D721Med (cell line): ENCODE measurements at regions not wholly inside any gene's neighbourhood (a gene's known extent, or its start where the extent isn't known, plus 50 kb on each side); places are given as distances from the start of the nearest gene placed in this dataset.

ENCODE experiments used
- DNase-seq: peaks from one replicate; pipeline ENCODE4 v3.0.0; 2011; ENCODE audit warnings: low spot score; ENCODE audit not compliant: insufficient read length
- FAIRE-seq: peaks from 2 replicates; lab custom pipeline; 2011; peaks lifted over from hg19 to GRCh38; lab: Jason Lieb, UNC
- TF ChIP-seq, protein P1 (sequence below): IDR thresholded peaks from 2 replicates; pipeline ENCODE4 v1.5.1; 2012; ENCODE audit warnings: mild to moderate bottlenecking, control low read depth; ENCODE audit not compliant: insufficient read depth; ENCODE audit errors: missing control alignments

GRCh38 chrX:95823796-95824195 is 860.8 kb upstream of the DIAPH2 start:
- TF ChIP-seq, protein P1, sequence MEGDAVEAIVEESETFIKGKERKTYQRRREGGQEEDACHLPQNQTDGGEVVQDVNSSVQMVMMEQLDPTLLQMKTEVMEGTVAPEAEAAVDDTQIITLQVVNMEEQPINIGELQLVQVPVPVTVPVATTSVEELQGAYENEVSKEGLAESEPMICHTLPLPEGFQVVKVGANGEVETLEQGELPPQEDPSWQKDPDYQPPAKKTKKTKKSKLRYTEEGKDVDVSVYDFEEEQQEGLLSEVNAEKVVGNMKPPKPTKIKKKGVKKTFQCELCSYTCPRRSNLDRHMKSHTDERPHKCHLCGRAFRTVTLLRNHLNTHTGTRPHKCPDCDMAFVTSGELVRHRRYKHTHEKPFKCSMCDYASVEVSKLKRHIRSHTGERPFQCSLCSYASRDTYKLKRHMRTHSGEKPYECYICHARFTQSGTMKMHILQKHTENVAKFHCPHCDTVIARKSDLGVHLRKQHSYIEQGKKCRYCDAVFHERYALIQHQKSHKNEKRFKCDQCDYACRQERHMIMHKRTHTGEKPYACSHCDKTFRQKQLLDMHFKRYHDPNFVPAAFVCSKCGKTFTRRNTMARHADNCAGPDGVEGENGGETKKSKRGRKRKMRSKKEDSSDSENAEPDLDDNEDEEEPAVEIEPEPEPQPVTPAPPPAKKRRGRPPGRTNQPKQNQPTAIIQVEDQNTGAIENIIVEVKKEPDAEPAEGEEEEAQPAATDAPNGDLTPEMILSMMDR = no peak
- FAIRE-seq = peak; percentile 53
- DNase-seq = no peak

DNA sequence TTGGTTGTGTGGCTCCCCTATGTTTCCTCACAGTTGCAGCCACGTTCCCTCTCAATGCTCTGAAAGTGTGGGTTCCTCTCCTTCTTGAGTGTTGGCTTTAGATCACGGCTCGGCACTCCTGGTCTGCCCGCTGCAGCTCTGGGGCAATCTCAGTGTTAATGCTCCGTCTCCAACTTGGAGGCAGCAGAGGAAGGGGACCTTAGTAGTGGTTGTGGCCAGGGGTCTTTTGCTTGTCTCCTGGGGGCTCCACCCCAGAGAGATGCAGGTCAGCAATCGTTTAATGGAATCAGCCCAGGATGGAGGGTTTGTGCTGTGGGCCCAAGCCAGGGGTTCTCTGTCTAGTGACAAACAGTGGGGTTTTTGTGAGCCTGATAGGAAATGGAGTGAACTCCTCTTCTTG is 849.4 kb upstream of the DIAPH2 start:
- TF ChIP-seq, protein P1 = no peak
- no peak for DNase-seq
- FAIRE-seq = no peak

DNA sequence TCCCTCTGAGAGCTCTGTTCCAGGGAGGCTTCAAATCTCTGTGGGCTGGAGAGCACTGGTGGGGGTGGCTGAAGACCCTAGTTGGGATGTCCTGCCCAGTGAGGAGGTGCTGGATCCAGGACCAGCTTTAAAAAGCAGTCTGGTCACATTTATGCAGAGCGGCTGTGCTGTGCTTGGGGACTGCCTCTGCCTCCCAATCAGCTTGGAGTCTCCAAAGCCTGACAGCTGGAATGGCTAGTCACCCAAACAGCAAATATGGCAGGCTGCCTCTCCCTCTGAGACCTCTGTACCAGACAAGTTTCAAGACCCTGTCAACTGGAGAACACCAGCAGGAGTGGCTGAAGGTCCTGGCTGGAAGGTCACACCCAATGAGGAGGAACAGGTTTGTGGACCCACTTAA is 848.1 kb upstream of the DIAPH2 start:
- TF ChIP-seq, protein P1 = no peak
- DNase-seq (no peak), FAIRE-seq (no peak)

DNA sequence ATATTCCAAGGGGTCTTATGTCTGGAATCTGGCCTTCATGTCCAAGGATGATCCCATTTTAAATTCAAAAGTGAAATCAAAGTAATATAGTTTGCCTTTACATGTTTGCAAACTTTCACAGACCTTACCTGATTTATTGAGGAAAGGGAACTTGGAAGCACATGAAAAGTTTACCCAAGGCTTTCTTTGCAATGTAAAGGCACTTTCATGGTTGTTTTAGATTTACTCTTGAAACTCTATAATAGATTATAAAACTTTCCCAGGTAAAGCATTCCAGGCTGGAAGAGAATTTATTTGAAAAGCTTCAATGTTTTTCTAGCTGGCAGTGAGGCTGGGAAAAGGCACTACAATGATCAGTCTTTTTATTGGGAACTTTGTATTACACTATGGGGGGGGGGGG is 842.8 kb upstream of the DIAPH2 start:
- DNase-seq (no peak), FAIRE-seq (no peak)
- TF ChIP-seq, protein P1 = no peak

- DNase-seq (no peak), FAIRE-seq (no peak)
- TF ChIP-seq, protein P1 = no peak
Observed at GRCh38 chrX:95860127-95860526, 824.5 kb upstream of the DIAPH2 start.

GRCh38 chrX:95875661-95876060 is 809.0 kb upstream of the DIAPH2 start:
- TF ChIP-seq, protein P1 = no peak
- FAIRE-seq (no peak), DNase-seq (no peak)

- FAIRE-seq (no peak), DNase-seq (no peak)
- TF ChIP-seq, protein P1 = no peak
Observed at GRCh38 chrX:95878874-95879273, 805.8 kb upstream of the DIAPH2 start.
